ENCODE measurements at regions not wholly inside any gene's neighbourhood (a gene's known extent, or its start where the extent isn't known, plus 50 kb on each side); places are given as distances from the start of the nearest gene placed in this dataset.

DNA sequence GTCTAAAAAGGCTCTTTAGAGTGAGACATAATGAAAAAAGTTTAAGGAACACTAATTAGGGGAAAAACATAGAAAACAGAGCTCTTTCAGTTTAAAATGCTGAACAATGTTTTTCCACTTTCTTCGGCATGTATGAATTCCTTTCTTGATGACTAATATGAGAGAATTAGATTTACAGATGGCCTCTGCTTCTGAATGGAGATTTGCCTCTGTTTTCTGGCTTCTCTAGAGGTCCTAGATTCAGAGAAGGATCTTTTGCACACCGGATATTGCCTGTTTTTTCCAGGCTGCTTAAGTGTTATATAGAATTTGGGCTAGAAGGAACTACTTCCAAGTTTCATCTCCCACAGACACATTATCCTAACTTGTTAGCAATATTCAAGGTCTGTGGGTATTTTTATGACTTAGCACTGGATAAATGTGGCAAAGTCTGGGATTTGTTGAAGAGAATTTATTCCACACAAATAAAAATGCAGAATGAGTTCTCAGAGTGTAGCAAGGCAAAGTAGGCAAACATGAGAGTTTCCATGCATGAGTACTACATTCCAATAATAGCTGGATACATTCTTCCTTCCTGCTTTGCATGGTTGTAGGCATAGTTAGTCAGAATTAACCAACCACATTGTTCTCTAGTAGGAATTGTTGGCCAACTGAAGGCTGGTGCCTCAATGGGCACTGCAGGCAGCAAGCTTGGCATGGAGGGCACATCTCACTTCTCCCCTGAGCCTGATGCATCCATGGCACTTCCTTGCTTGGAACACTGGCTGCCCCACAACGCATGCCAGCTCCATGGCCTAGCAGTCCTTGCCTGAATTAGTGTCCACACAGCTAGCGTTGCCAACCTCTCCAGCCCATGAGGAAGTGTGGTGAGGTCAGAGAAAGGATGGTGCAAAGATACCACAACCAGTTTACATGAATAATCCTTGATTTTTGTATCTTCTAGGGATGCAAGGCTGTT lies 224.2 kb downstream of the CLIC5 start:
- Histone ChIP-seq H3K4me3 (ENCODE audit: low read depth, low read length) (no peak overlapping the region), H3K27ac (ENCODE audit: low read depth, low read length) (no peak overlapping the region), H3K27me3 (ENCODE audit: control insufficient read depth, insufficient read depth, low read length) (no peaks in the 10 kb centered on the region), H3K9me3 (ENCODE audit: control insufficient read depth, insufficient read depth, low read length) (no peaks in the 10 kb centered on the region)
- TF ChIP-seq, protein P1, sequence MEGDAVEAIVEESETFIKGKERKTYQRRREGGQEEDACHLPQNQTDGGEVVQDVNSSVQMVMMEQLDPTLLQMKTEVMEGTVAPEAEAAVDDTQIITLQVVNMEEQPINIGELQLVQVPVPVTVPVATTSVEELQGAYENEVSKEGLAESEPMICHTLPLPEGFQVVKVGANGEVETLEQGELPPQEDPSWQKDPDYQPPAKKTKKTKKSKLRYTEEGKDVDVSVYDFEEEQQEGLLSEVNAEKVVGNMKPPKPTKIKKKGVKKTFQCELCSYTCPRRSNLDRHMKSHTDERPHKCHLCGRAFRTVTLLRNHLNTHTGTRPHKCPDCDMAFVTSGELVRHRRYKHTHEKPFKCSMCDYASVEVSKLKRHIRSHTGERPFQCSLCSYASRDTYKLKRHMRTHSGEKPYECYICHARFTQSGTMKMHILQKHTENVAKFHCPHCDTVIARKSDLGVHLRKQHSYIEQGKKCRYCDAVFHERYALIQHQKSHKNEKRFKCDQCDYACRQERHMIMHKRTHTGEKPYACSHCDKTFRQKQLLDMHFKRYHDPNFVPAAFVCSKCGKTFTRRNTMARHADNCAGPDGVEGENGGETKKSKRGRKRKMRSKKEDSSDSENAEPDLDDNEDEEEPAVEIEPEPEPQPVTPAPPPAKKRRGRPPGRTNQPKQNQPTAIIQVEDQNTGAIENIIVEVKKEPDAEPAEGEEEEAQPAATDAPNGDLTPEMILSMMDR (IDR thresholded peaks at IDR 0.05; ENCODE audit: low read depth, low read length), result no peak
- ChIA-PET CTCF (interaction anchor here (1.0 kb wide), 1 partner anchor 131 kb away, joined by 3 read pairs; no protein-coding TSS in a partner anchor), POLR2A (no interaction called here)
- DNase-seq (ENCODE audit: low read depth, low spot score), result peak; percentile 20

DNA sequence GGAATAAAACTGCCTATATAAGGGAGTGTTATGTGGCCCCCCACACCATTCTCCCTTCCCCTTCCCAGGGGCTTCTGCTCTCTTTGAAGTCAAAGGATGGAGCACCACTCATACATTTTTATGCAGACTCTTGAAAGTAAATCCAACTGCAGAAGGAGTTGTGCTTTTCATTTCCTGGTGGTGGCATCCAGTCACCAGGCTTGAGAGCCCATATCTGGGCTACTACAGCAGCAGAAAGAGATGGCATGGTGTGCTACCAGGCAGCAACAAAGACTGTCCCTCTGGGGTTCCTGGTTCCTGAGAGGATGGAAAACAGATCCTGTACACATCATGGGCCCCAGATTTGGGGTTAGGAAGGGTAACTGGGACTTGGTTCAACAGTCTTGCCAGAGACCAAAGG lies 226.4 kb downstream of the CLIC5 start:
- Histone ChIP-seq H3K27me3 (ENCODE audit: control insufficient read depth, insufficient read depth, low read length) (peaks cover 6% of the 10 kb centered on the region), H3K4me3 (ENCODE audit: low read depth, low read length) (no peak overlapping the region), H3K9me3 (ENCODE audit: control insufficient read depth, insufficient read depth, low read length) (no peaks in the 10 kb centered on the region), H3K27ac (ENCODE audit: low read depth, low read length) (no peak overlapping the region)
- TF ChIP-seq, protein P1 (IDR thresholded peaks at IDR 0.05; ENCODE audit: low read depth, low read length), result no peak
- DNase-seq (ENCODE audit: low read depth, low spot score), result no peak
- POLR2A ChIA-PET, result no interaction called here
- CTCF ChIA-PET, result no interaction called here

DNA sequence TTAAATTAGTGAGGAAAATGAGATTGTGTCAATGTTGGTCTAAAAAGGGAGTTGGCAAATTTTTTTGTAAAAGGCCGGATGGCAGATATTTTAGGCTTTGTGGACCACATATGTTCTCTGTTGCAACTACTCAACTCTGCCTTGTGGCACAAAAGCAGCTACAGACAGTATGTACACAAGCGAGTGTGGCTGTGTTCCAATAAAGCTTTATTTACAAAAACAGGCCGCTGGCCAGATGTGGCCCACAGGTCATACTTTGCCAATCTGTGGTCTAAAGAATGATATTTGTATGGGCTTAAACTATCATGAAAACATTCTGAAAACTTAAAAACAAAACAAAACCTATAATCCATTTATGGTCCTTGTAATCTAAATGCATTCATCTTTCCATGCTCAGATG lies 228.3 kb downstream of the CLIC5 start:
- ChIA-PET POLR2A (no interaction called here), CTCF (no interaction called here)
- H3K4me3 ChIP-seq (ENCODE audit: low read depth, low read length), result no peak overlapping the region
- H3K27me3 ChIP-seq (ENCODE audit: control insufficient read depth, insufficient read depth, low read length), result peaks cover 6% of the 10 kb centered on the region
- H3K27ac ChIP-seq (ENCODE audit: low read depth, low read length), result no peak overlapping the region
- TF ChIP-seq, protein P1 (IDR thresholded peaks at IDR 0.05; ENCODE audit: low read depth, low read length), result no peak
- DNase-seq (ENCODE audit: low read depth, low spot score), result no peak
- no peaks in the 10 kb centered on the region for H3K9me3 ChIP-seq (ENCODE audit: control insufficient read depth, insufficient read depth, low read length)

DNA sequence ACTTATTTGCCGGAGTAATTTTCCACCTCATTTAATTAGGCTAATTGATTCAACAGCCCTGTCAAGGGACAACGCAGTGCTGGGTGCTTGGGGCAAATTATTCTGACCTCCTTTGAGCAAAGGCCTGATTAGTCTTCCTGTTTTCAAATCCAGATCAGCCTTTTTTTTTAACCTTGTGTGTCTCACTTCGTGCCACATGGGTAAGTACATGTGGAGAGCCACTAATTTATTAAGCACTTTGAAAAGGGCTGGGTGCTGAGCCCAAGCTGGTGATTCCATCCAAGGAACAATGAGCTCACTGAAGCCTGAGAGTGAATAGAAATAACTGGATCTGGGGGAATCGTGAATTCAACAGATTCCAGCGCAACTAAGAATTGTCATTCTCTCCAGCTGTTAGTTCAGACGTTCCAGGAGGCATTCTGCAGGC lies 229.3 kb downstream of the CLIC5 start:
- no peak for DNase-seq (ENCODE audit: low read depth, low spot score)
- TF ChIP-seq, protein P1 (IDR thresholded peaks at IDR 0.05; ENCODE audit: low read depth, low read length), result no peak
- H3K27ac ChIP-seq (ENCODE audit: low read depth, low read length), result no peak overlapping the region
- POLR2A ChIA-PET, result no interaction called here
- H3K4me3 ChIP-seq (ENCODE audit: low read depth, low read length), result no peak overlapping the region
- no peaks in the 10 kb centered on the region for H3K9me3 ChIP-seq (ENCODE audit: control insufficient read depth, insufficient read depth, low read length)
- peaks cover 6% of the 10 kb centered on the region for H3K27me3 ChIP-seq (ENCODE audit: control insufficient read depth, insufficient read depth, low read length)
- CTCF ChIA-PET, result no interaction called here

DNA sequence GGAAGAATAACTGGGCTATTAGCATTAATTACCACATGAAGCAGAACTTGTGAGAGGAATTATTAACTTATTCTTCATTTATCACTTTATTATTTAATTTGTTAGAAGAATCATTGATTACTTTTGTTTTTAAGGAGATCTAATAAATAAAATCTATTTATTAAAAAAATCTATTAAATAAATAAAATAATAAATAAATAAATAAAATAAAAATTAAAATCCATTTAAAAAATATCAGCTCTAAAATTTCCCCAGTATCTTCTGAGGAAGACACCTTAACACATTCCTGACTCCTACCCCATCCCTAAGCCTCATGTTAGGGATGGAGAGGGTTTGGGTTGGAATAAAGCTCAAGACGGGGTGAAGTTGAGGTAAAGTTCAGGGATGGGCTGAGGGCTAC lies 231.4 kb downstream of the CLIC5 start:
- DNase-seq (ENCODE audit: low read depth, low spot score), result no peak
- Histone ChIP-seq H3K27me3 (ENCODE audit: control insufficient read depth, insufficient read depth, low read length) (peaks cover 6% of the 10 kb centered on the region), H3K9me3 (ENCODE audit: control insufficient read depth, insufficient read depth, low read length) (no peaks in the 10 kb centered on the region), H3K27ac (ENCODE audit: low read depth, low read length) (no peak overlapping the region), H3K4me3 (ENCODE audit: low read depth, low read length) (no peak overlapping the region)
- ChIA-PET POLR2A (no interaction called here), CTCF (interaction anchor here (1.2 kb wide), 1 partner anchor 134 kb away, joined by 3 read pairs; no protein-coding TSS in a partner anchor)
- TF ChIP-seq, protein P1 (IDR thresholded peaks at IDR 0.05; ENCODE audit: low read depth, low read length), result no peak
